HG02571 (cell line): ENCODE measurements at regions not wholly inside any gene's neighbourhood (a gene's known extent, or its start where the extent isn't known, plus 50 kb on each side); places are given as distances from the start of the nearest gene placed in this dataset.
A peak's percentile ranks its signal among the peaks of the same experiment; 100 is the strongest.

ENCODE experiments used
- ATAC-seq: cut with Tn5 transposase; IDR thresholded peaks from one replicate; pipeline ENCODE4 v1.9.1; 2021; ENCODE audit warnings: mild to moderate bottlenecking, moderate library complexity; ENCODE audit not compliant: unreplicated experiment

DNA sequence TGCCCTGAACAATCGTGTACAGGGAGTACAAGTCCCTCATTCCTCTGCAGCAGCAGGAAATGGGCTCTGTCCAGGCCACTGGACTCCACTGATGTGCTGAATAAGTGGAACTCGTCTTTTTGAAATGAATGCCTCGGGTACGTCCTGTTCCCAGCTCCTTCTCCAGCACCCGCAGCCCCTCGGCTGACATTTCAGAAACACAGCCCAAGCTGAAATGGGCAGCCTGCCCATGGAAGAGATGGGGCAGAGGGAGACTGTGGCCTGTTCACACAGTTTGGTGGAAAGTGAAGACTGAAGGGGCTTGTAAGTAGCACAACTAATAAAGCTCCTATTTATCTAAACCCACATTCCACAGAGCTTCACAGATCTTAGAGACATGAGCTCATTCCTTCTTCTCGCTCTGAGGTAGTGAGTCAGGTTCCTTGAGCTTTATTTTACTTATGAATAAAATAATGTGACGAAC, 498.6 kb downstream of the TXNL1 start:
- ATAC-seq = no peak

DNA sequence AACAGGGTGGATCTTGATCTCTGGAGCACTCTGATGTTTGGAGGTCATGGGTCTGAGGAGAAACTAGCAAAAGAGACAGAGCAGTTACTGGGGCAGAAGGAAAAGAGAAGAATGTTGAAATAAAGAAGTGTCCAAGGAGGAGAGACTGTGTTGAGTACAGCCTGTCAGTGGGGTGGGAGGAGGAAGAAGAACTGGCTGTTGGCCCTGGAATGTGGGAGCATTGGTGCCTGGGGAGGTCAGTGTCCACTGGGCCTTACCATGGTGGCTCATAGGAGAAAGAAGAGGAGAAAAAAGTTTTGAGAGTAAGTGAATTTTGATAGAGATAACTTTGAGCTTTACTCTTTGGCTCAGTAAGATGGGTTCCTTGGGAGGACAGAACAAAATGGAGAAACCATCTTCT, 499.0 kb downstream of the TXNL1 start:
- ATAC-seq = no peak

- no peak for ATAC-seq
Observed at GRCh38 chr18:56136105-56136504, 502.3 kb downstream of the TXNL1 start.

DNA sequence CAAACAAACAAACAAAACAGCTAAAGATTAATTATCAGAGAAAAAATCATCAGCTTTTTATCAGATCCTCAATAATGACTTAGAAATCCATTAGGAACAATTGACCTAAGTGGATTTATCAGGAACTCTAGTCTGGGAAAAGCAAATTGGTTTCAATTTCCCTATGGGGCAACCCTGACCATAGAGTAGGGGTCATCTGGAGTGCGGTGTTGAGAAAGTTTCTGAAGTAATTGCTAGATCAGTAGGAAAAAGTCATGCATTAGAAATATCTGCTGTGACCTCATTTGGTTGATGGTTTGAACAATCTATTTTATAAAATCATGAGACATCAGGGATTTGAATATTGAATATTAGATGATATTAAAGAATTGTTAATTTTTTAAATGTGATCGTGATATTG, 507.9 kb downstream of the TXNL1 start:
- ATAC-seq = no peak

GRCh38 chr18:56128153-56128791, 510.1 kb downstream of the TXNL1 start:
- ATAC-seq = no peak

DNA sequence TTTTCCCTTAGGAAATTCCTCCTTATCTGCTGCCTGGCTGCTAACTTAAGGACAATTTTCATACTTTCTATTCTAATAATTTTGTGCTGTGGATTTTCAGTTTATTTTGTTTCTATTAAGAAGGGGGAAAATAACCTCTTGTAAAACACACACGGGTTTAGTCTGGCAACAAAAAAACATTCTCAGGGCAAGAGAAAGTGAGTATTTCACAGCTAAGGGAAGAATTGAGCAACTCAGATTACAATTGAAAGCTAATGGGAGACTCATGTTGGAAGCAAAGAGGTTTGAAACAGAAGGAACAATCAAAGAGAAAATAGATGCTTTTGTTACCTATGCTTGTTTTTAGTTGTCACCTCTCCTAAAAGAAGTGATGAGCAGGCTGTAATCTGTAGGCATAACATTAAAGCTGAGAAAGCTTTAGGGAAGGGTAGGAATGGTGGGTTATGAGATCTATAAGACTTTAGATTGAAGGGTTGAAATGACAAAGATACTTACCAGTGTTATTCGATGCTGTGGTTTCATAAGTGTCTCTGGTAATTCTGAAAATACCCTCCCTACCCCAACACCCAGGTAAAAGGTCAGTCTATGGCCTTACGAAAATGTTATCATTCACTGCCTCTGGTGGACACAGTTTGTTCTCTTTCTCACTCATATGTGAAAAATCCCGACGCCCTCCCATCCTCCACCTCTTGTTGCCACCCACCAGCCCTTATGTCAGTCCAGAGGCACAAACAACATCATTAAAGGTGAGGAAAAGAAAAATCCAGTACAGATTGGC, 510.9 kb downstream of the TXNL1 start:
- no peak for ATAC-seq

DNA sequence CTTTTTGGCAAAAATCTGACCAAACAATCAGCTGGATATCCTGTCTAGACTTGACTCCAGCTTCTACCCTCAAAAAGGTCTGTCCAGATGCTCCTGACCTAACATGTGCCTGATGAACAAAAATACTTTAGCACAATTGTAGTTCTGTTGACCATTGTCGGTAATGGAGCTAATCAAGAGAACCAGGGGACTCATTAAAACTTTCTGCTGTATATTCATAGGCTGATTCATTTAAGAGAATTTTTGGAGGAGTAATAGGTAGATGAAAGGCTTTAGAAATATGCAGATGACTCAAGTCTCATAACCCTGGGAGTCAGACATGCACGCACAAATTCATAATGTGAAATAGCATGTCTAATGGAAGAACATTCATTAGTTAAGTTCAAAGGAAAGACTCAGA, 514.2 kb downstream of the TXNL1 start:
- ATAC-seq = no peak

- ATAC-seq = no peak
Observed at GRCh38 chr18:56121669-56122068, 516.7 kb downstream of the TXNL1 start.

DNA sequence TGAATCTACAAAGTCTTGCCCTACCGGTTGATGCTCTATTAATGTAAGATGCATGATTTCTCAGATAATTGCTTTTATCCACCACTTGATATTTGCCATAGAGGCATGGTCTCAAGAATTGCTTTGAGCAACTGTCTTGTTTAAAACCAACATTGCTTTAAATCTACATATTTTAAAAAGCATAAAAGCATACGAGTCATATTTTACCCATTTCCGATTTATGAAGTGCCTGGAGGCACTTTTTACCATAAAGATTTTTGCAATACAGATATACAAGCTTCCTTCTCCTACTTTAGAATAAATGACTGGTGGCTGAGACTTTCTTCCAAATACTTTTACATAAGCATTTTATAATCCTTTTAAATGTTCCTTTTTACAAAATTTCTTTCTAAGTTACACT, 517.6 kb downstream of the TXNL1 start:
- ATAC-seq = no peak

GRCh38 chr18:56119681-56120080, 518.7 kb downstream of the TXNL1 start:
- no peak for ATAC-seq

- no peak for ATAC-seq
Observed at GRCh38 chr18:56118422-56118821, 520.0 kb downstream of the TXNL1 start.

DNA sequence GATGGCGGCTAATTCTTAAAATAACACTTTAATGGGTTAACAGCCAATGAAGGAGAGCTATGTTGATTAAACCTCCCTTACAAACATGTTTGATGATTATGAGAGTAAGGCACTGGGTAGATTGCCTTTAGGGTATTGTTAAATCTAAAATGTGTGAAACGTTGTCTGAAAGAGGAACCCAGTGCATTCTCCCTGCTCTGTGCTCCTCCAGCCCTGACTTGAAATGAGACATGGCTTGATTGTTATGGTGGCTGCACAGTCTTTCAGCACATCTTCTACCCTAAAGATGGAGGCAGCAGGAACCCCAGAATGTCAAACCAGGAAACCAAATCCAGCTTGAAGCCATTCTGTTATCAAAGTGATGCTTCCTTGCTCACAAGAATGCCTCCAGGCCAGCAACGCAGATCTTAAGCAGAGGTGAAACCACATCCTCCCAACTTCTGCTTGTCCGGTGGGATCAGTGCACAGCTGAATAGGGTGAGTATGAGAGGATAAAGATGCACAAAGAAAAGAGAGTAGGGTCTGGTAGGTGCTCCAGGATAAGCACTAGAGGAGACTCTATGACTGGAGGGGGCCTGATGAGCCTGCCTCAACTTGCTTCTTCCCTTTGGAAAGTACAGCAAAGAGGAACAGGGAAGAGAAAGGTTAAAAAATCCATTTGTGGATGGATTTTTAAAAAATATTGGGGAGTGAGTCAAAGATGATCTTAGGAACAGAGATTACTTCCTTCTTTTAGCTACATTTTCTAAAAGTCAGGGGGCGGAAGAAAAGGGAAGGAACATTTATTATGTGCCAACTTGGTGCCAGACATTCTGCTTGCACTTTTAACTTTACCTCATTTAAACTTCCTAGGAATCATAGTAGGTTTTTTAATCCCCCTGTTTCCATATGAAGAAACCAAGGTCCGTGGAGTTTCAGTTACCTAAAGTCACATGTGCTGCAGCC, 523.0 kb downstream of the TXNL1 start:
- ATAC-seq = no peak

DNA sequence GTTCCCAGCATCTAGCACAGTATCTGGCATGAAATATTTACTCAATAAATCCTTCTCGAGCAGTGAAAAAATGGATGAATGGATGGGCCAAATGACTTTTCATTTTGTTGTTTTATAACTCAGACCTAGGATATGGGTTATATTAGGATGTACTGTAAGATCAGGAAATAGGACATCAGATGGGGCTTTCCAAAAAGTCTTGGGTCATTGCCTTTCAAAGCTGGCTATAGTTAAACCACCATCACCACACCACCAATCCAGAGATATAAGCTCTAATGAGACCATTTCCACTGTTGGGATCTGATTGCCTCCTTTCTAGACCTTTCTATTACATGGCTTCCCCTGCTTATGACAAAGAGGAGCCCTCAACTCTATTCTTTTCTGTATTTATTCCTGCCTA, 525.0 kb upstream of the TCF4 start:
- no peak for ATAC-seq

GRCh38 chr18:56112013-56112749, 524.2 kb upstream of the TCF4 start:
- peak; percentile 97 for ATAC-seq

DNA sequence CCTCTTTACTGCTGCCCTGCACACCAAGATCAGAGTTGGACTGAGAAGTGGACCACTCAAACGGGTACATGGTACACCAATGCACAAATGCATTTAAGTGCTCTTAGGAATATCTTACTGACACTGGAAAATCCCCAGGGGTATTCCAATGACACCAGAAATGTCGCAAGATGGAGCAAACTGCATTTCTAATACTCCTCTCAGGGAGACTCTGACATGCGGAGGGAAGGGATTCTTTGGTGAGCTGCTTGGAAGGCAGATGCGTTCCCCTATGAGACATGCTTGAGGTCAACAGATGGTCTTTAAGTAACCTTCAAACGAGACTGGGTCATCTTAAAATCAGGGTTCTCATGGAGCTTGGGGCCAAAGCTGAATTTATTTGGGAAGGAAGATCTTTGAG, 521.8 kb upstream of the TCF4 start:
- no peak for ATAC-seq

- ATAC-seq = no peak
Observed at GRCh38 chr18:56108478-56109367, 520.7 kb upstream of the TCF4 start.

DNA sequence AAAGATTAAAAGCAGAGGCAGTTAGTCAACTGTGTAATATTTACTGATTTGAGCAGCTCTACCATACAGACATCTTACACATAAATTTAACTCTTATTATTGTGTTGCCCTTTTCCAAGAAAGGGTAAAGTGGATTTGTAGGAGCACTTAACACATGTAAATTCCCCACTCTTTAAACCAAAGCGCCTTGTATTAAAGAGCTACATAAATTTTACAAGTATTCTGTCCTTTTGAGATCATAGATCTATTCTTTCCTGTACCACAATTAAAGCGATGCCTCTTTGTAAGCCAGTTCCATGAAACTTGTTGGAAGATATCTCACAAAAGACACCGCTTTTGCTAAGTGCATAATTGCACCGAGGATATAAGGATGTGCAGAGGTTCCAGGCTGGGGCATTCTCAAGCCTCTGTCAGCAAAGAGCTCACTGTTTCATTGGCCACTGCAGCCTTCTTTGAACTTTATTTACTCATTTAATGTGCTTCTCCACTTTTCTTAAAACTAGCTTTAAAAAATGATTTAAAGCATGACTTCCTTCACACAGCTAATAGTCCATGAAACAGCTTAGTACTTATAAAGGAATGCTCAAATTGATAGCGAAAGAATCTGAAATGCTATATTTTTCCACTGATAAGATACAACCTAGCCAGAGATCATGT, 520.0 kb upstream of the TCF4 start:
- ATAC-seq = no peak

- ATAC-seq = no peak
Observed at GRCh38 chr18:56100090-56100722, 512.2 kb upstream of the TCF4 start.

- no peak for ATAC-seq
Observed at GRCh38 chr18:56097621-56098020, 509.6 kb upstream of the TCF4 start.
